Fibroblast of skin of scalp (primary cell): ENCODE measurements at regions not wholly inside any gene's neighbourhood (a gene's known extent, or its start where the extent isn't known, plus 50 kb on each side); places are given as distances from the start of the nearest gene placed in this dataset.
"Not testable (repeated sequence)": the region's sequence is repeated elsewhere in the genome, so short reads cannot be mapped to it uniquely, and the experiment has no call there.

Source experiments
- DNase-seq: peaks from one replicate; pipeline ENCODE4 v3.0.0-alpha.2; 2013

GRCh38 chr6:21745543-21746337 is 152.2 kb downstream of the SOX4 start:
- DNase-seq = no peak

DNA sequence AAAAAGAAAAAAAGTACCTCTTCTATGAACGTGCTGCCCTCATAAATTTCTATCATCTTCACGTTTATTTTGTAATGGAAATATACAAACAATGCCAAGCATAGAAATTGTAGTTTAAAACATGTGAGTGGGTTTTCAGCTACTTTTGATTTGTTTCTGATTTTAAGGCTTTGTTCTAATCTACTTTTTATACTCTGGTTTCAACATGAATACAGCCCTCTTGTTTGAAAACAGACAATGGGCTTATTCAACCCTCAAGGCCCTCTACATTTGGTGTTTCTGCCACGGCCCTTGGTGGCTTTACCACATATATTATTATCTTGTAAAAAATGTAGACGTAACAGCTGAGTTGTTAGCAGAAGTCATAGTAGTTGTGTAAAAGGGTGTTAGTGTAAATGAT is 153.9 kb downstream of the SOX4 start:
- DNase-seq = no peak

DNA sequence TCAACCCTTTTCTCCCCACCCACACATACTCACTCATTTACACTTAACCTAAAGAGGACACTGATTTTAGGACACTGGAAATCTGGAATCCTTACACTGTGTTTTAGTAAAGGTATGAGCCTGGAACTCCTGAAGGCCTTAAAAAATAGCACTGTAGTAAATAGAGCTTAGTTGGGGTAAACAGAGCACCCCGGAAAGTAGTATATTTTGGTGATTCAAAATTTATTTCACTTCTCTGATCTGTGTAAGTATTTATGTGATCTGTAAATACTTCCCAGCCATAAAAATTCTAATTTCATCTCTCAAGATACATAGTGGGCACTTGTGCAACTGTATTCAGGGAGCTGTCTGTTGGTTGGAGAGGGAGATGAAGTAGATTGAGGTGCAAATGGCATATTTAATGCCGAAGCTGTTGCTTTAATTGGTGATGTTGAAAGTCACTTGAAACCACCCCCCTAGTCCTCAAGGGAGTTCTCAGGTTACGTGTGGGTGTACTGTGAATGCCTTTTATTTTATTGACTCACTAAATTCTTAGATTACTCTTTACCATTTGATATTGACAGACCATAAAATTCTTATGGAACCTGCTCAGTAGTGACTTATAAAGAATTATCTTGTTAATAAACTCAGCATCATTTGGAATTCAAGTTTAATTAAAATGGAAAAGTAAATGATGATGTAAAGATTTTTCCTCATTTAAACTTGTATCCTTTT is 154.9 kb downstream of the SOX4 start:
- peak; percentile 52 for DNase-seq

- no peak for DNase-seq
These were observed 156.2 kb downstream of the SOX4 start for GRCh38 chr6:21749754-21750153.

- no peak for DNase-seq
These were observed 157.0 kb downstream of the SOX4 start for GRCh38 chr6:21750575-21750974.

DNA sequence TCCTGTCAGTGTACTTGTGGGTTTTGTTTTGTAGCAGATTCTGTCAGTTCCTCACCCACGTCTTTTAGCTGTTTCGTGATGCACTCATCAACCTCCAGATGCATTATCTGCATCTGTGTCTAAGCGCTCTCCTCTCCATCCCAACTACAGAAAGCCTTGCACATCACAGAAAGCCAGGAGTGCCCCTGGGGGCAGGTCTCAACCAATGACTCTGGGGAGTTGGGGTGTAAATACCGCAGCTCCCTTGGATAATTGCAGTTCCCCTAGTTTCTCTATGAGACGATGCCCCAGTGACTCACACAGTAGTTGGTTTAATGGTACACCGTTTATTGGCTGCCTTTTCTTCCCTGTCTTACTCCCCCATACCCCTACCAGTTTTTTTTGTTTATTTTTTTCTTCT is 158.1 kb downstream of the SOX4 start:
- DNase-seq = no peak

GRCh38 chr6:21752054-21752811 is 158.7 kb downstream of the SOX4 start:
- peak; percentile 62 for DNase-seq

DNA sequence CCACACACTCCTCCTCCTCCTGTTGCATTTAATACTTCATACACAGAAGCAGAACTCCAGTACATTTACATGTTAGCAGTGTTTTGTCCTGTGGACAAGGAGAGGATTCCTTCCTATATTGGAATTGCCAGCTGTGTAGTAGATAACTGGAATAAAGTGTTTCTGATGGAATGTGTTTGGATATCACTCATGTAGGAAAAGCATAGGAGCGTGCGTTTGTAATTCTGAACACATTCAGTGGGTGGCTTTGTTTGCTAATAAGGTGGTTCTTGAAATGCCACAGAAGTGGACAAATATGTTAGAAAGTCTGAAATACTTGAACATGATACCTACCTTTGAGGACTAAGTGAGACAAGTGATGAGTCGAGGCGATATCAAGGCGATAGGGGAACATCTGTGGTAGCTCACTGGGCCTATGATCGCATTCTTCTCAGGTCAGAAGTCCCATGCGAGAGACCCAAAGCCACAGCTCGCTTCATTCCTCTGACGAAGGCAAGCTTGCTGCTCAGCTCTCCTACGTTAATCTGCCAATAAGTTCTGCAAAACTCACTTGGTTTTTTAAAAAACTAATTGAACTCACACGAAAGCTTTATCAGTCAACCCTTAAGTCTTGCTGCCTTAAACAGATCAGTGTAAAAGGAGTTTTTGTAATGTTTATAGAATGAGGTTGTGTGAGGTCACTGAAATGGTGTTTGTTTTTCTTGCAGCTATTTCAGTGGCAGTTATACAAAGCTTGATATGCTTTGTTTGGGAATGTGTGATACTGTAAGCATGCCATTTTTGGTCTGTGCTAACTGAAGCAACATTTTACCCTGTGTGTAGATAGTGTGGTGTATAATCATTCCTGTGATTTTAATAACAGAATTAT is 159.9 kb downstream of the SOX4 start:
- DNase-seq = peak; percentile 68

DNA sequence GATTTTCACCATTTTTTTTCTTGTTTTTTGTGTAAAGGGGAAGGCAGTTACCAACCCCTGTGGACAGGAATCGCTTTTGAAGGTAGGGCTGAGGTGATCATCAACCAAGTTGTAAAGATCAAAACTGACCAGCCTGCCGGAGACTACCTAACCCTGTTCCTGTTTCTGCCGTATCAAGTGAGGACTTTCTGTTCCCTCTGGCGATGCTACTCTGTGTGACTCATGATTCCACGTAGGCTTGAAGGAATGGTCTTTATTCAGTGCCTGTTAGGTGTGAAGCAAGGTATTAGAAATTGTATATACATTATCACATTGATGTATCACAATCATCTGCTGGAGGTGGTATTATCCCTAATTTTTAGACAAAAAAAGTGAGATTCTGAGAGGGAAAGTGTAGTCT is 161.3 kb downstream of the SOX4 start:
- no peak for DNase-seq

DNA sequence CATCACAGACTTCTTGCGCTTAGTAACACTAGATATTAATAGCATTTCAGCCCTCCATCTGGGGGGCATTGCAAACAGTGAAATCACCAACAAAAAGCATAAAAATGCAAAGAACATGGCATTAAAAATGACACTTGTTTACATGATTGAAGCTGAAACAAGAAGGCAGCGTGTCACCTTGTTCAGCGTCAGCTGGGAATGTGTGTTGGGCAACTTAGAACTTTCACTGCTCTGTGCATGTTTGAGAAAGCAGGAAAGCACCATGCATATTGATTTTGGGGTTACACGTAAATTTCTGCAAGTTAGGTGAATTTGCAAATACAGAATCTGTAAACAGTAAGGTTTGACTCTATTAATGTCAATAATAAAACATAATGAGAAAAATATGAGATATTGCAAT is 162.9 kb downstream of the SOX4 start:
- DNase-seq = no peak

DNA sequence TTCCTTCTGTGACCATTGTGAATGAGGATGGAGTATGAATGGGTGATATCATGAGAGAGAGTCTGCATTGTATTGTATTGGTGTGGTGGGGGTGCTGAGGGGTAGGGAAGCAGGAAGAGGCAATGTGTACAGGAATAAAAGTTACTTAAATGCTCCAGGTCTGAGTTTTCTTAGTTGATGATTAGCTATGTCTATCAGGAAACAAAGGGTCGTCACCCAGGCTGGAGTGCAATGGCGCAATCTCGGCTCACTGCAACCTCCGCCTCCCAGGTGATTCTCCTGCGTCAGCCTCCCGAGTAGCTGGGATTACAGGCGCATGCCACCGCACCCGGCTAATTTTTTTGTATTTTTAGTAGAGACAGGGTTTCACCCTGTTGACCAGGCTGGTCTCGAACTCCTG is 163.8 kb downstream of the SOX4 start:
- DNase-seq = not testable (repeated sequence)

GRCh38 chr6:21759721-21760120 is 166.2 kb downstream of the SOX4 start:
- DNase-seq = no peak

DNA sequence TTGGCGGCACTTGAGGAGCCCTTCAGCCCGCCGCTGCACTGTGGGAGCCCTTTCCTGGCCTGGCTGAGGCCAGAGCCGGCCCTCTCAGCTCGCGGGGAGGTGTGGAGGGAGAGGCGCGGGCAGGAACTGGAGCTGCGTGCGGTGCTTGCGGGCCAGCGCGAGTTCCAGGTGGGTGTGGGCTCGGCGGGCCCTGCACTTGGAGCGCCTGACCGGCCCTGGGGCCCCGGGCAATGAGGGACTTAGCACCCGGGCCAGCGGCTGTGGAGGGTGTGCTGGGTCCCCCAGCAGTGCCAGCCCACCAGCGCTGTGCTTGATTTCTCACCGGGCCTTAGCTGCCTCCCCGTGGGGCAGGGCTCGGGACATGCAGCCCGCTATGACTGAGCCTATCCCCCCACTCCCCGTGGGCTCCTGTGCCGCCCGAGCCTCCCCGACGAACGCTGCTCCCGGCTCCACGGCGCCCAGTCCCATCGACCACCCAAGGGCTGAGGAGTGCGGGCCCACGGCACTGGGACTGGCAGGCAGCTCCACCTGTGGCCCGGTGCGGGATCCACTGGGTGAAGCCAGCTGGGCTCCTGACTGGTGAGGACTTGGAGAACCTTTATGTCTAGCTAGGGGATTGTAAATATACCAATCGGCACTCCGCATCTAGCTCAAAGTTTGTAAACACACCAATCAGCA is 167.6 kb downstream of the SOX4 start:
- DNase-seq = not testable (repeated sequence)

DNA sequence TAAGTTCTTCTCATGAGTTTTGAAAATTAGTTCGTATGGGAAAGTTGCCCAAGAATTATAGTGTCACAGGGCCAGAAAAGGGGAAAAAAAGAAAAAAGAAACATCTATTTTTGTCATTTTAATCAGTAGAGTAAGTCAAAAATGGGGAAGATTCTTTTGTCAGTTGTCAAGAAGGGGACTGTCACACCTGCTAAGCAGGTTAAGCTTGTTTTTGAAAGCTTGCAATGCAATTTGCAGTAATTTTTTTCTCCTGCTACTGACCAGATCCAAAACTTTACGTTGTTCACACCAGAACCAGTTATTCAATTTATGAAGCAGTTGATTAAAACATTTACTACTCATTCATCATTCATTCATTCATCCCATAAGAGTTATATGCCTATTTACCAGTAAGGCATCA is 171.4 kb downstream of the SOX4 start:
- no peak for DNase-seq

DNA sequence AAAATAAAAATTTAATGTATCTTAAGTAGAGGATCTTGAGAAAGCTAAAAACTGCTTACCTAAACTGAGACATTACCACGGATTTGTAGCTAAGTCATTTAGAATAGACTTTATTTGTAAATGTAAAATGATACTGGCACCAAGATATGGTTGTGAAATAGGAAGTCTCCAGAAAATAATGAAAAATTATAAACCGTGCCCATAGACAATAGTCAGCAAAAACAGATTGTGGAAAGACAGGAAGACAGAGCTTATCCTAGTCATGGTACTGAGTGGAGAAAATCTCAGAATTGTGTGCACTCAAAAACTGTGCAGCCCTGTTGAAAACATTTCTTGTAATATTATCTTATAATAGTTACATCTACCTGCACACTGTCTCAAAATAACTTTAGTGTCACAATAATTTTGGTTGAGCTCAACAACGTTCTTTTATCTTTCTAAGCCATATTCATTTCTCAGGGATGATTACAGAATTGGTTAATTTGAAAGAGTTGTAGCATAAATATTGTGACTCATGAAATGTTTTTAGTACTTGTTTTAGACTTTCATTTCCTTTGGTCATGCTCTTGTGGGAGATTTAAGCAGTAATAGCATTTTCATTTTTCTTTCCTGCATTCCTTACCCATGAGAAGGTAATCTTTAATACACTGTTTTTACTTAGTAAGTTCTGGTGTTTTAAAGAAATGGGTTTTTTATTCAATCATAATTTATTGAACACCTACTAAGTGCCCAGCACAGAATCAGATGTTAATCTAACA is 174.5 kb downstream of the SOX4 start:
- DNase-seq = peak; percentile 54

DNA sequence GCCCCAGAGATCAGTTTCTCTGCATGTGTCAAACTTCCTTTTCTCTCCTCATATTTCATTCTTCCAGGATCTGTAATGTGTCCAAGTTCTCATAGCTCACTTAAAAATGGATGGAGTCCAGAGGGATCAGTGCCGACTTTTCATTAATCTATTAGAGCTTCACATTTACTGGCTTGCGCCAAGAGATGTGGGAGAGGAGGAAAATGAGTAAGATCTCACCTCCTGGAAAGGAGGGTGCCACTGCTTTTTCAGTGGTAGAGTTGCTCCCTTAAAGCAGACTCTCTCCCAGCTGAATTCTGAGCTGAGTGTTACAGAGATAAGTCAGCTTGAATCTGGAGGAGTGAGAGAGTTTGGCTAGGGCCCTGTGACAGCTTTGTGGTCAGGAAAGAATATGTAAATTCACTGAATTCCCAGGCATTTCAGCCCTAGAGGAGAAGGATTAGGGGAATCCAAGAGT is 175.9 kb downstream of the SOX4 start:
- peak; percentile 96 for DNase-seq

GRCh38 chr6:21769968-21770367 is 176.4 kb downstream of the SOX4 start:
- no peak for DNase-seq

DNA sequence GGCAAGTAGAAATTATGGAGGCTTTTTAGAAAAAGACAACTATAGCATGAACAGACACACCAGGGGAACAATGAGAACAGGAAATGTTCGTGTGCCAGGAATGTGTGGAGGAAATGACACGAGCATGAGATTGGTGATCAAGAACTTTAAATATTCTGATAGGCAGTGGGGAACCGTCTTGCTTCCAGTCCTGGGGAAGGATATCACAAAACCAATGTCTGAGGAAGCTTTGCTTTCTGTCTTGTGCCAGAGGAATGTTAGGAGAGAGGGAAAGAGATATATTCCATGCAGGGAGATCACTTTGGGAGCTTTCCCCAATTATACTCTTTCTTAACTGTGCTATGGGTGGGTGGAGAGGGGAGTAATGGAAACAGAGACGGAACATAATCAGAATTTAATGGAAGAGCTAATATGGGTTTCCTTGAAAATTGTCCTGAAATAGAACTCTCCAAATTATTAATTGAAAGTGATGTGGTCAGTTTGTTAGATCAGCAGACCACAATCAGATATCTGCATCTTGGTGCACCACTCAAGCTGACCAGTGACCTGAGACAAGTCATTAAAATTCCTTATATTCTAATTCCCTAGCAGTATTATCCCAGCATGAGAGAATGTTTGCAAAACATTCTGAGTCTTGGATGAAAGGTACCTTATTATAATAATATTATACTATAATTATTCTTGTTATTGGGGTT is 178.2 kb downstream of the SOX4 start:
- peak; percentile 19 for DNase-seq

GRCh38 chr6:21772477-21772876 is 178.9 kb downstream of the SOX4 start:
- DNase-seq = no peak

DNA sequence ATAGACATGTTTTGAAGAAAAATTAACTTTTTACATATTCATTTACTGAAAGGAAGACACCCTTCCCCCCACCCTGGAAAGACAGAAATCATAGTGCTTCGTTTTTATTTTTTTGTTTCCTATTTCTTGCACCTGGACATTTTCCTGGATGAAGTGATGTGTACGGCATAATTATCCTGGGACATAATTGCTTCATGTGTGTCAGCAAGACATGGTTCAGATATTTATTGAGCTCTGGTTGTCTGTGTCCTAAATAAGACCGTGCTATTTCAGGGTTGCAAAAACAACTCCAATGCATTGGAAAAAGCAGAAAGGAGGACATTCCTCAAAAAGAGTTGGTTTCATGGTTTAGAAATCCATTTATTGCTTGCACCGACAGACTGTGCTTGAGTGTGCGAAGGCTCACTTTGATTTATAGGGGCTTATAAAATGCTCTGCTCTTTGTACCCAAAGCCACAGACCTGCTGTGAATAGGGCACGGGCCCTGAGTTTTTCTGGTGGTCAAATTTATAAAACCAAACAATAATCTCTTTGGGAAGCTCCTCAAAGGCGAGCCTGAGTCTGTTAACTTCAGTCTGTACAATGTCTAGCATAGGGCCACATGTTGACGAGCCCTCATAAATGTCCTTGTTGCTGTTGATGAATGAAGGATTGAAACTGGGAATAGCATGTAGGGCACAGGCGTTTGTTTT is 179.5 kb downstream of the SOX4 start:
- DNase-seq = no peak
